Thoracic aorta (tissue), 2 donors: ENCODE measurements at regions not wholly inside any gene's neighbourhood (a gene's known extent, or its start where the extent isn't known, plus 50 kb on each side); places are given as distances from the start of the nearest gene placed in this dataset.

Experiments
- ATAC-seq: fragments of 150-250 bp; one replicate; pipeline ENCODE4 v1.8.0; 2017; ENCODE audit warnings: low read depth; ENCODE audit not compliant: insufficient number of reproducible peaks, low FRiP score
- DNase-seq: peaks from one replicate; pipeline ENCODE4 v3.0.0-alpha.2; 2020; ENCODE audit warnings: low spot score
- H3K27ac ChIP-seq, 2 donors: fragments of 200-600 bp; sonication (generic); 1 replicate in 1 of 2; 2 replicates in 1 of 2; pipeline ENCODE4 v1.5.1; 2016; ENCODE audit warnings: mild to moderate bottlenecking in 2 of 2, moderate library complexity in 2 of 2
- H3K27me3 ChIP-seq: fragments of 200-600 bp; sonication (generic); replicated peaks from 2 replicates; pipeline ENCODE4 v1.6.0; 2016; ENCODE audit warnings: mild to moderate bottlenecking; ENCODE audit not compliant: insufficient read depth
- H3K36me3 ChIP-seq: fragments of 200-600 bp; sonication (generic); one replicate; pipeline ENCODE4 v1.5.1; 2016
- H3K4me1 ChIP-seq, 2 donors: fragments of 200-600 bp; sonication (generic); 1 replicate in 1 of 2; 2 replicates in 1 of 2; pipeline versions ENCODE4 v1.5.1 to v1.6.0; 2016; ENCODE audit warnings: low read depth in 2 of 2, mild to moderate bottlenecking in 1 of 2; ENCODE audit not compliant: control insufficient read depth in 1 of 2
- H3K4me3 ChIP-seq: fragments of 200-600 bp; sonication (generic); 2 replicates; pipeline ENCODE4 v1.5.1; 2016; ENCODE audit warnings: mild to moderate bottlenecking
- H3K9me3 ChIP-seq: fragments of 200-600 bp; sonication (generic); 2 replicates; pipeline ENCODE4 v1.5.1; 2016
- TF ChIP-seq, protein P1 (sequence below): fragments of 200-600 bp; sonication (generic); IDR thresholded peaks from one replicate; pipeline ENCODE4 v1.5.1; 2019; ENCODE audit warnings: antibody characterized with exemption

GRCh38 chr9:79127661-79128060 lies 444.1 kb upstream of the TLE4 start:
- no peaks in the 10 kb centered on the region for H3K9me3 ChIP-seq
- ATAC-seq = no peak

DNA sequence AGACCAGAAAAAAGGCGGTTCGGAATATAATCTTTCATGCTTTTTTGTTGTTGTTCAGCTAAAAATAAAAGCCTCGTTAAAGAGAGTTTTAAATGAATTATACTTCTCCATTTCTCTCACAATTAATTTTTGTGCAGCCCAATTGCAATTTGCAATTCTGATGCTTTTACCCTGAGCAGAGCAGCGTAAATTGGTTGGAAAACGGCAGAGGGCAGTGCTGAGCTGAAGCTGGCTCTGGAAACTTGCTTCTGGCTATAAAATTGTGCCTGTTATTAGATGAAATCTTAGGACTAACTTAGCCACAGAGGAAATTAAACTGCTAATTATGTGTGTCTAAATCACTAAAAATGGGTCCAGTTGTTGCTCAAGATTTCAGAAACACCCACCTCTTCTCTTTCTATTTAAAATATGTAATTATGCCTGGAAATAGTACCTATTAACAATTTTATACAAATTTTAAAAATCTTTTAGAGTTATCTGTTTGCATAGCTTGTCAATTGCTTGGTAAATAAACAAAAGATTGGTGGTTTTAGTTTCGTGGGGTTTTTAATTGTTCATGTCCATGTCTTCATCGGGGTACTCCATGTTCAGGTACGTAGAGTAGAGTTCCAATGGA lies 441.8 kb upstream of the TLE4 start:
- TF ChIP-seq, protein P1, sequence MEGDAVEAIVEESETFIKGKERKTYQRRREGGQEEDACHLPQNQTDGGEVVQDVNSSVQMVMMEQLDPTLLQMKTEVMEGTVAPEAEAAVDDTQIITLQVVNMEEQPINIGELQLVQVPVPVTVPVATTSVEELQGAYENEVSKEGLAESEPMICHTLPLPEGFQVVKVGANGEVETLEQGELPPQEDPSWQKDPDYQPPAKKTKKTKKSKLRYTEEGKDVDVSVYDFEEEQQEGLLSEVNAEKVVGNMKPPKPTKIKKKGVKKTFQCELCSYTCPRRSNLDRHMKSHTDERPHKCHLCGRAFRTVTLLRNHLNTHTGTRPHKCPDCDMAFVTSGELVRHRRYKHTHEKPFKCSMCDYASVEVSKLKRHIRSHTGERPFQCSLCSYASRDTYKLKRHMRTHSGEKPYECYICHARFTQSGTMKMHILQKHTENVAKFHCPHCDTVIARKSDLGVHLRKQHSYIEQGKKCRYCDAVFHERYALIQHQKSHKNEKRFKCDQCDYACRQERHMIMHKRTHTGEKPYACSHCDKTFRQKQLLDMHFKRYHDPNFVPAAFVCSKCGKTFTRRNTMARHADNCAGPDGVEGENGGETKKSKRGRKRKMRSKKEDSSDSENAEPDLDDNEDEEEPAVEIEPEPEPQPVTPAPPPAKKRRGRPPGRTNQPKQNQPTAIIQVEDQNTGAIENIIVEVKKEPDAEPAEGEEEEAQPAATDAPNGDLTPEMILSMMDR = peak; percentile 42
- Histone ChIP-seq H3K36me3 (no peaks in the 10 kb centered on the region), H3K4me1 (no peaks in the 10 kb centered on the region), H3K4me3 (no peak overlapping the region), H3K9me3 (no peaks in the 10 kb centered on the region), H3K27ac (no peak overlapping the region), H3K27me3 (no peaks in the 10 kb centered on the region)
- no peak for ATAC-seq
- no peak for DNase-seq

More at GRCh38 chr9:79127661-79128060, 444.1 kb upstream of the TLE4 start:
- Histone ChIP-seq H3K27ac (no peak overlapping the region), H3K36me3 (no peaks in the 10 kb centered on the region), H3K4me1 (no peaks in the 10 kb centered on the region), H3K27me3 (no peaks in the 10 kb centered on the region), H3K4me3 (no peak overlapping the region)
- DNase-seq = no peak
- TF ChIP-seq, protein P1 = no peak

- Histone ChIP-seq H3K36me3 (no peaks in the 10 kb centered on the region), H3K27ac (no peak overlapping the region), H3K27me3 (no peaks in the 10 kb centered on the region), H3K4me1 (no peaks in the 10 kb centered on the region), H3K4me3 (no peak overlapping the region), H3K9me3 (no peaks in the 10 kb centered on the region)
- DNase-seq (no peak), ATAC-seq (no peak)
- TF ChIP-seq, protein P1 = no peak
These were observed 440.5 kb upstream of the TLE4 start for GRCh38 chr9:79131246-79131774.

DNA sequence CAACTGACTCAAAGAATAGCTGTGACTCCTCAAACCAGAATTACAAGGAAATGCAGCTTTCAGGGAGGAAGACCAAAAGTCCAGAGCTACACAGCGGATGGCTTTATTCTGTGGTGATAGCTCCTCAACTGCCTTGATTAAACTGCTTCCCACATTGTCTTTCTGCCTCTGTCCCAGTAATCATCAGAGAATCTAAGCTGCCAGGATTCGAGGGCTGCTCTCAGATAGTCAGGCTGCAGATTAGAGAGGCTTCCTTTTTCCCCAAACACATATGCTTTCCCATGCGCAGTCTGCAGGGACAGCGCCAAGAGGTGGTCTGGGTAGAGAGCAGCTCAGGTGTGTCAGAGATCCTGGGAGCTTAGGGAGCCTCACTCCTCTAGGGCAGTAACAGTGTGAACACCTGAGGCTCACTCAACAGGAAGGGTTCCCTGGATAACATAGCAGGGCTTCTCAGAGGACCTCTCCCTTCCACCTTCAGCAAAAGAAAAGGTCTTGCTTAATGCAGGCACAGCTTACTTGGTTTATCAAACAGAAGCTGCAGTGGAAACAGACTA lies 439.9 kb upstream of the TLE4 start:
- TF ChIP-seq, protein P1 = no peak
- no peaks in the 10 kb centered on the region for H3K36me3 ChIP-seq
- H3K4me3 ChIP-seq = no peak overlapping the region
- ATAC-seq (no peak), DNase-seq (no peak)
- no peaks in the 10 kb centered on the region for H3K9me3 ChIP-seq
- H3K4me1 ChIP-seq = no peaks in the 10 kb centered on the region
- no peaks in the 10 kb centered on the region for H3K27me3 ChIP-seq
- no peak overlapping the region for H3K27ac ChIP-seq

DNA sequence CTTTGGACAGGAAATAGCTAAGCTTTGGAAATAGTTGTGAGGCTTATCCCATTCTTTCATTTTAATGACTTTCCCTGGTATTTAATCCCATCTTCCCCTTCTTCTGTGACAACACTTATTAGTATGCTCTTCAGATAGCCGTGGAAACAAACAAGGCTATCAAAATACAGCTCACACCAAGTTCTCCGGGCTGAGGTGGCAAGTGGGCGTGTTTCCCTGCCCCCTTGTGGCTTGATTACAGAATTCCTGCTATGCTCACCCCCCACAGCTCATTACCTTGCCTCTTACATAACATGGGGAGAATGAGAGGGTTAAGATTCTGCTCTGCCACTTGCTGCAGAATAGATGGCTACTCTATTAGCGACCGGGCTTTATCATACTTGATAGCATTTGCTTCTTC lies 437.1 kb upstream of the TLE4 start:
- H3K9me3 ChIP-seq = no peaks in the 10 kb centered on the region
- H3K4me1 ChIP-seq = no peaks in the 10 kb centered on the region
- H3K4me3 ChIP-seq = no peak overlapping the region
- no peaks in the 10 kb centered on the region for H3K36me3 ChIP-seq
- TF ChIP-seq, protein P1 = no peak
- H3K27ac ChIP-seq = no peak overlapping the region
- DNase-seq (no peak), ATAC-seq (no peak)
- no peaks in the 10 kb centered on the region for H3K27me3 ChIP-seq
